ENCODE measurements at regions not wholly inside any gene's neighbourhood (a gene's known extent, or its start where the extent isn't known, plus 50 kb on each side); places are given as distances from the start of the nearest gene placed in this dataset.

DNA sequence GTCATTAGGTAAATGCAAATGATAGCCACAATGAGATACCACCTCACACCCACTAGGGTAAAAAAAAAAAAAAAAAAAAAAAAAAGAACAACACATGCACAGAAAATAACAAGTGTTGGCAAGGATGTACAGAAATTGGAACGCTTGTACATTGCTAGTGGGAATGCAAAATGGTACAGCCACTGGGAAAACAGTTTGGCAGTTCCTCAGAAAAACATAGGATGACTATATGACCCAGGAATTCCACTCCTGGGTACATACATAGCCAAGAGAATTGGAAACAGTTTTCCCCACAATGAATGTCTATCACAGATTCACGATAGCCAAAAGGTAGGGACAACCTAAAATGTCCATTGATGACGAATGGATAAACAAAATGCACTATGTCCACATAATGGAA lies 161.3 kb upstream of the MAMLD1 start:
- no peak for FAIRE-seq
- RAD21 ChIA-PET (ENCODE audit: unreplicated experiment): no interaction called here

More for the DNA sequence above, 161.3 kb upstream of the MAMLD1 start:
- no TSS peak for BruUV-seq (replicated peaks)
- in situ Hi-C loops (cut with MboI): no loop called here
- intact Hi-C loops (cut with micrococcal nuclease; ENCODE audit: unreplicated experiment): loop anchor here (10.0 kb wide), 1 partner anchor 237 kb away; no protein-coding TSS in a partner anchor
- no peak overlapping the region for H3K4me3 ChIP-seq
- DNase-seq (ENCODE audit: low read depth, low spot score) (no peak), ATAC-seq (no peak)
- POLR2A ChIA-PET: no interaction called here
- TF ChIP-seq SUZ12 (IDR thresholded peaks at IDR 0.05; ENCODE audit: unreplicated experiment) (no peak), PAX8 (IDR thresholded peaks at IDR 0.05) (no peak), CEBPB (IDR thresholded peaks at IDR 0.05; ENCODE audit: borderline replicate concordance in 1 of 2, low read depth in 2 of 2, low read length in 2 of 2) (no peak), HDAC6 (IDR thresholded peaks at IDR 0.05; ENCODE audit: unreplicated experiment) (no peak), TCF12 (IDR thresholded peaks at IDR 0.05; ENCODE audit: low read depth, low read length) (no peak), GABPA (IDR thresholded peaks at IDR 0.05; ENCODE audit: low read depth) (no peak), ZNF217 (IDR thresholded peaks at IDR 0.05) (no peak), POU2F2 (IDR thresholded peaks at IDR 0.05; ENCODE audit: borderline replicate concordance, low read depth, low read length) (no peak), EGR1 (IDR thresholded peaks at IDR 0.05; ENCODE audit: borderline replicate concordance in 1 of 2, low read depth in 2 of 2, low read length in 2 of 2) (no peak), CHD4 (IDR thresholded peaks at IDR 0.05) (no peak), BACH1 (IDR thresholded peaks at IDR 0.05; ENCODE audit: borderline replicate concordance) (no peak), STAT1 (conservative IDR thresholded peaks at IDR 0.05) (no peak)
- TF ChIP-seq, protein P1, sequence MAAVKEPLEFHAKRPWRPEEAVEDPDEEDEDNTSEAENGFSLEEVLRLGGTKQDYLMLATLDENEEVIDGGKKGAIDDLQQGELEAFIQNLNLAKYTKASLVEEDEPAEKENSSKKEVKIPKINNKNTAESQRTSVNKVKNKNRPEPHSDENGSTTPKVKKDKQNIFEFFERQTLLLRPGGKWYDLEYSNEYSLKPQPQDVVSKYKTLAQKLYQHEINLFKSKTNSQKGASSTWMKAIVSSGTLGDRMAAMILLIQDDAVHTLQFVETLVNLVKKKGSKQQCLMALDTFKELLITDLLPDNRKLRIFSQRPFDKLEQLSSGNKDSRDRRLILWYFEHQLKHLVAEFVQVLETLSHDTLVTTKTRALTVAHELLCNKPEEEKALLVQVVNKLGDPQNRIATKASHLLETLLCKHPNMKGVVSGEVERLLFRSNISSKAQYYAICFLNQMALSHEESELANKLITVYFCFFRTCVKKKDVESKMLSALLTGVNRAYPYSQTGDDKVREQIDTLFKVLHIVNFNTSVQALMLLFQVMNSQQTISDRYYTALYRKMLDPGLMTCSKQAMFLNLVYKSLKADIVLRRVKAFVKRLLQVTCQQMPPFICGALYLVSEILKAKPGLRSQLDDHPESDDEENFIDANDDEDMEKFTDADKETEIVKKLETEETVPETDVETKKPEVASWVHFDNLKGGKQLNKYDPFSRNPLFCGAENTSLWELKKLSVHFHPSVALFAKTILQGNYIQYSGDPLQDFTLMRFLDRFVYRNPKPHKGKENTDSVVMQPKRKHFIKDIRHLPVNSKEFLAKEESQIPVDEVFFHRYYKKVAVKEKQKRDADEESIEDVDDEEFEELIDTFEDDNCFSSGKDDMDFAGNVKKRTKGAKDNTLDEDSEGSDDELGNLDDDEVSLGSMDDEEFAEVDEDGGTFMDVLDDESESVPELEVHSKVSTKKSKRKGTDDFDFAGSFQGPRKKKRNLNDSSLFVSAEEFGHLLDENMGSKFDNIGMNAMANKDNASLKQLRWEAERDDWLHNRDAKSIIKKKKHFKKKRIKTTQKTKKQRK (IDR thresholded peaks at IDR 0.05; ENCODE audit: low read depth, low read length): no peak
- TF ChIP-seq, protein P2, sequence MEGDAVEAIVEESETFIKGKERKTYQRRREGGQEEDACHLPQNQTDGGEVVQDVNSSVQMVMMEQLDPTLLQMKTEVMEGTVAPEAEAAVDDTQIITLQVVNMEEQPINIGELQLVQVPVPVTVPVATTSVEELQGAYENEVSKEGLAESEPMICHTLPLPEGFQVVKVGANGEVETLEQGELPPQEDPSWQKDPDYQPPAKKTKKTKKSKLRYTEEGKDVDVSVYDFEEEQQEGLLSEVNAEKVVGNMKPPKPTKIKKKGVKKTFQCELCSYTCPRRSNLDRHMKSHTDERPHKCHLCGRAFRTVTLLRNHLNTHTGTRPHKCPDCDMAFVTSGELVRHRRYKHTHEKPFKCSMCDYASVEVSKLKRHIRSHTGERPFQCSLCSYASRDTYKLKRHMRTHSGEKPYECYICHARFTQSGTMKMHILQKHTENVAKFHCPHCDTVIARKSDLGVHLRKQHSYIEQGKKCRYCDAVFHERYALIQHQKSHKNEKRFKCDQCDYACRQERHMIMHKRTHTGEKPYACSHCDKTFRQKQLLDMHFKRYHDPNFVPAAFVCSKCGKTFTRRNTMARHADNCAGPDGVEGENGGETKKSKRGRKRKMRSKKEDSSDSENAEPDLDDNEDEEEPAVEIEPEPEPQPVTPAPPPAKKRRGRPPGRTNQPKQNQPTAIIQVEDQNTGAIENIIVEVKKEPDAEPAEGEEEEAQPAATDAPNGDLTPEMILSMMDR (IDR thresholded peaks at IDR 0.05 in 2 of 3, conservative IDR thresholded peaks at IDR 0.05 in 1 of 3; ENCODE audit: control insufficient read depth in 2 of 3, extremely low read depth in 1 of 3, insufficient read depth in 1 of 3, low read depth in 3 of 3, low read length in 3 of 3): no peak
- TF ChIP-seq, protein P3, sequence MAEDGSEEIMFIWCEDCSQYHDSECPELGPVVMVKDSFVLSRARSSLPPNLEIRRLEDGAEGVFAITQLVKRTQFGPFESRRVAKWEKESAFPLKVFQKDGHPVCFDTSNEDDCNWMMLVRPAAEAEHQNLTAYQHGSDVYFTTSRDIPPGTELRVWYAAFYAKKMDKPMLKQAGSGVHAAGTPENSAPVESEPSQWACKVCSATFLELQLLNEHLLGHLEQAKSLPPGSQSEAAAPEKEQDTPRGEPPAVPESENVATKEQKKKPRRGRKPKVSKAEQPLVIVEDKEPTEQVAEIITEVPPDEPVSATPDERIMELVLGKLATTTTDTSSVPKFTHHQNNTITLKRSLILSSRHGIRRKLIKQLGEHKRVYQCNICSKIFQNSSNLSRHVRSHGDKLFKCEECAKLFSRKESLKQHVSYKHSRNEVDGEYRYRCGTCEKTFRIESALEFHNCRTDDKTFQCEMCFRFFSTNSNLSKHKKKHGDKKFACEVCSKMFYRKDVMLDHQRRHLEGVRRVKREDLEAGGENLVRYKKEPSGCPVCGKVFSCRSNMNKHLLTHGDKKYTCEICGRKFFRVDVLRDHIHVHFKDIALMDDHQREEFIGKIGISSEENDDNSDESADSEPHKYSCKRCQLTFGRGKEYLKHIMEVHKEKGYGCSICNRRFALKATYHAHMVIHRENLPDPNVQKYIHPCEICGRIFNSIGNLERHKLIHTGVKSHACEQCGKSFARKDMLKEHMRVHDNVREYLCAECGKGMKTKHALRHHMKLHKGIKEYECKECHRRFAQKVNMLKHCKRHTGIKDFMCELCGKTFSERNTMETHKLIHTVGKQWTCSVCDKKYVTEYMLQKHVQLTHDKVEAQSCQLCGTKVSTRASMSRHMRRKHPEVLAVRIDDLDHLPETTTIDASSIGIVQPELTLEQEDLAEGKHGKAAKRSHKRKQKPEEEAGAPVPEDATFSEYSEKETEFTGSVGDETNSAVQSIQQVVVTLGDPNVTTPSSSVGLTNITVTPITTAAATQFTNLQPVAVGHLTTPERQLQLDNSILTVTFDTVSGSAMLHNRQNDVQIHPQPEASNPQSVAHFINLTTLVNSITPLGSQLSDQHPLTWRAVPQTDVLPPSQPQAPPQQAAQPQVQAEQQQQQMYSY (CRISPR knock-in tag; IDR thresholded peaks at IDR 0.05): no peak
- H4K20me1 ChIP-seq (ENCODE audit: control insufficient read depth, insufficient read depth): no peaks in the 10 kb centered on the region
- H2AFZ ChIP-seq (ENCODE audit: control insufficient read depth, low read depth, low read length): no peak overlapping the region
- no peak overlapping the region for H3K4me2 ChIP-seq (ENCODE audit: control insufficient read depth, insufficient read depth)
- no peak overlapping the region for H3K27ac ChIP-seq (ENCODE audit: control insufficient read depth, insufficient read depth)
- H3K79me2 ChIP-seq (ENCODE audit: control insufficient read depth, insufficient read depth, low read length): no peaks in the 10 kb centered on the region
- H3K9ac ChIP-seq (ENCODE audit: control insufficient read depth, insufficient read depth, low read length): no peak overlapping the region
- CTCF ChIA-PET: no interaction called here
- no peaks in the 10 kb centered on the region for H3K36me3 ChIP-seq (ENCODE audit: control insufficient read depth in 2 of 2, insufficient read depth in 2 of 2, low read length in 1 of 2)
- no peaks in the 10 kb centered on the region for H3K27me3 ChIP-seq (replicated peaks in 1 of 2; ENCODE audit: control insufficient read depth in 2 of 2, insufficient read depth in 2 of 2, low read length in 1 of 2)
- SMC1A ChIA-PET (ENCODE audit: uncharacterized antibody, unreplicated experiment): no interaction called here
- WGBS (ENCODE audit: insufficient coverage, insufficient replicate concordance, low lambda C conversion rate, missing lambda C conversion rate): 51% methylated on average over 3 of the region's 3 CpGs
- H3K9me3 ChIP-seq (replicated peaks; ENCODE audit: control insufficient read depth, insufficient read depth, low read length): no peaks in the 10 kb centered on the region
- peaks cover 12% of the 10 kb centered on the region for H3K4me1 ChIP-seq (ENCODE audit: control insufficient read depth, insufficient read depth, low read length)
